CD4-positive, CD25-positive, alpha-beta regulatory T cell (primary cell): ENCODE measurements at regions not wholly inside any gene's neighbourhood (a gene's known extent, or its start where the extent isn't known, plus 50 kb on each side); places are given as distances from the start of the nearest gene placed in this dataset.

Experiments
- ATAC-seq, 2 donors: fragments of 150-1000 bp; cut with Tn5 transposase; one replicate each; pipeline ENCODE4 v1.10.0; 2021; ENCODE audit warnings: low read depth in 2 of 2, moderate number of reproducible peaks in 2 of 2, moderate library complexity in 1 of 2
- DNase-seq, 3 donors: peaks; one replicate each; pipeline versions ENCODE4 v3.0.0 to v3.0.0-alpha.2; 2012 to 2022; ENCODE audit warnings: mixed read lengths in 1 of 3
- H3K27ac ChIP-seq: one replicate; pipeline ENCODE4 v1.7.0; 2013; ENCODE audit warnings: mild to moderate bottlenecking, low read length; ENCODE audit not compliant: insufficient read depth, poor library complexity, severe bottlenecking
- H3K27me3 ChIP-seq: one replicate; pipeline ENCODE4 v1.7.0; 2013; ENCODE audit warnings: low read length; ENCODE audit not compliant: control insufficient read depth, insufficient read depth
- H3K36me3 ChIP-seq: one replicate; pipeline ENCODE4 v1.7.0; 2013; ENCODE audit warnings: mild to moderate bottlenecking, low read length, moderate library complexity; ENCODE audit not compliant: control insufficient read depth, insufficient read depth
- H3K4me1 ChIP-seq: 2 replicates; pipeline ENCODE4 v1.7.0; 2013; ENCODE audit warnings: mild to moderate bottlenecking, low read length; ENCODE audit not compliant: insufficient read depth, control insufficient read depth, poor library complexity, severe bottlenecking
- H3K4me3 ChIP-seq: one replicate; pipeline ENCODE4 v1.7.0; 2013; ENCODE audit warnings: low read depth, mild to moderate bottlenecking, low read length, moderate library complexity
- H3K9me3 ChIP-seq, 2 experiments: 1 replicate in 1 of 2; 2 replicates in 1 of 2; pipeline ENCODE4 v1.7.0; 2013; ENCODE audit warnings: low read length in 2 of 2, mild to moderate bottlenecking in 1 of 2, moderate library complexity in 1 of 2; ENCODE audit not compliant: control insufficient read depth in 2 of 2
- H3K27ac Mint-ChIP-seq, 3 donors: one replicate each; pipeline ENCODE4 v1.8.0; 2020 to 2022; ENCODE audit warnings: mild to moderate bottlenecking in 3 of 3, mixed read lengths in 3 of 3, moderate library complexity in 2 of 3
- H3K27me3 Mint-ChIP-seq: one replicate; pipeline ENCODE4 v1.8.0; 2022; ENCODE audit warnings: mild to moderate bottlenecking, mixed read lengths
- H3K36me3 Mint-ChIP-seq: one replicate; pipeline ENCODE4 v1.8.0; 2020; ENCODE audit warnings: mixed read lengths
- H3K4me1 Mint-ChIP-seq, 4 donors: one replicate each; pipeline ENCODE4 v1.8.0; 2020 to 2022; ENCODE audit warnings: mixed read lengths in 4 of 4, mild to moderate bottlenecking in 1 of 4
- H3K4me3 Mint-ChIP-seq, 4 donors: one replicate each; pipeline ENCODE4 v1.8.0; 2020 to 2022; ENCODE audit warnings: mild to moderate bottlenecking in 4 of 4, mixed read lengths in 4 of 4, moderate library complexity in 3 of 4
- H3K9me3 Mint-ChIP-seq, 7 donors: one replicate each; pipeline ENCODE4 v1.8.0; 2020 to 2022; ENCODE audit warnings: mixed read lengths in 7 of 7, mild to moderate bottlenecking in 3 of 7, moderate library complexity in 2 of 7

DNA sequence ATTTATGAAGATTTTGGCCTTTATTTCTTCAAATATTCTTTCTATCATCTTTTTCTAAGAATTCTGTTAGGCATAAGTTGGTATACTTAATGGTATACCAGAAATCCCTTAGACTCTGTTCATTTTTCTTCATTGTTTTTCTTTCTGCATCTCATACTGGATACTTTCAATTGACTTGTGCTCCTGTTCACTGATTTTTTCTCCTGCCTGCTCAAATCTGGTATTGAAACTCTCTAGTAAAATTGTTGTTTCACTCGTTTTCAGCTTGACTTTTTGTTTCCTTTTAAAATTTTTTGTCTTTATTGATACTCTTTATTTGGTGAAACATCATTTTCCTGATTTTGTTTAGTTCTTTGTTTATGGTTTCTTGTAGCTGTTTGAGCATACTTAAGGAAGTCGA is 243.2 kb downstream of the TRIB2 start:
- H3K9me3 ChIP-seq: no peaks in the 10 kb centered on the region
- Mint-ChIP-seq H3K4me3 (no peak overlapping the region), H3K9me3 (peaks cover 0 to 9% (median 3%) of the 10 kb centered on the region in 7 donors), H3K27ac (no peak overlapping the region), H3K4me1 (peaks cover 0 to 5% (median 1%) of the 10 kb centered on the region in 4 donors), H3K36me3 (no peaks in the 10 kb centered on the region), H3K27me3 (peaks cover 43% of the 10 kb centered on the region)
- H3K4me1 ChIP-seq: peaks cover 2% of the 10 kb centered on the region
- H3K36me3 ChIP-seq: no peaks in the 10 kb centered on the region
- peaks cover 5% of the 10 kb centered on the region for H3K27me3 ChIP-seq
- DNase-seq: no peak
- H3K4me3 ChIP-seq: no peak overlapping the region
- H3K27ac ChIP-seq: no peak overlapping the region
- no peak for ATAC-seq

DNA sequence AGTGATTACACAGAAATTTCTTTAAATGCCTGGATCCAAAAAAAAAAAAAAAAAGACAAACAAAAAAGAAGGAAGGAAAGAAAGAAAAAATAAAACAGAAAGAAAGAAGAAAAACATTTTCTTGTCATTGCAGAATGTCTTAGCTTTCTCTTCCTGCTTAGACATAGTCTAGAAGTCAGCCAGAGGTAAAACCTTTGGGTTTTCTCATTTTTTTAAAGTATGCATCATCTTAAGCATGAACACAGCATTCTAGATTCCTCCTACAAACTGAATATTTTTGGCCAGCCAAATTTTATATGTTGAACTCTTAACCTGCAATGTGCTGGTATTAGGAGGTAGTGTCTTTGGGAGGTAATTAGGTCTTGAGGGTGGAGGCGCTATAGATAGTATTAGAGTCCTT is 243.9 kb downstream of the TRIB2 start:
- DNase-seq: no peak
- peaks cover 5% of the 10 kb centered on the region for H3K27me3 ChIP-seq
- H3K36me3 ChIP-seq: no peaks in the 10 kb centered on the region
- H3K27ac ChIP-seq: no peak overlapping the region
- H3K36me3 Mint-ChIP-seq: no peaks in the 10 kb centered on the region
- no peak overlapping the region for H3K4me3 ChIP-seq
- H3K4me3 Mint-ChIP-seq: no peak overlapping the region
- peaks cover 0 to 9% (median 3%) of the 10 kb centered on the region in 7 donors for H3K9me3 Mint-ChIP-seq
- no peaks in the 10 kb centered on the region for H3K9me3 ChIP-seq
- peaks cover 38% of the 10 kb centered on the region for H3K27me3 Mint-ChIP-seq
- peaks cover 9% of the 10 kb centered on the region for H3K4me1 ChIP-seq
- peaks cover 4 to 12% (median 7%) of the 10 kb centered on the region in 4 donors for H3K4me1 Mint-ChIP-seq
- H3K27ac Mint-ChIP-seq: no peak overlapping the region
- ATAC-seq: no peak

DNA sequence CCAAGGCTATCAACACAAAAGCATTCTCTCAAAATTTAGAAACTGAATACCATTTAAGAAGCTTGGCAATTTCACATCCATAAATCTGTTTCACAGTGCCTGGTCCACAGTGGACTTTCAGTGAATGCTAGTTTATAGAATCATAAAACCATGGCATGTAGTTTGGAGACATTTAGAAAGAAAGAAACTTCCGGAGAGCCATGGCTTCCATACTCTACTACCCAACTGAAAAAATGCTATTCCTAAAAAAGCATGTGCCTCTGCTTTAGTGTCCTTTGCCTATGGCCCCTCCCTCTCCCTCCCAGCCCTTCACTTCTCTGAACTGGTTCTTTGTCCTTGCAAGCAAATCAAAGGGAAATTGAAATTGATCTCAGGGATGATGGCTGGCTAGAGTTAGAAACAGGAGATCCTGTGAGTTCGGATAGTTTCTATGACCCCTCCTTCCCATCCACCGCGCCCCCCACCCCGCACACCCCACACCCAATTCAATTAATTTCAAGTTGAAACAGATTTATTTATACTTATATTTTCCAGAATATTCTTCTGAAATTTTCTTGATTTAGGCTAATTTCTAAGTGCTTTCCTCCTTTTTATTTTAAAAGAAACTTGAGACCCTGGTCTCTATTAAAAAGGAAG is 248.3 kb downstream of the TRIB2 start:
- Histone ChIP-seq H3K9me3 (no peaks in the 10 kb centered on the region), H3K27ac (no peak overlapping the region), H3K4me1 (peaks cover 15% of the 10 kb centered on the region), H3K36me3 (no peaks in the 10 kb centered on the region), H3K4me3 (peak overlapping the region; percentile 57), H3K27me3 (peaks cover 3% of the 10 kb centered on the region)
- DNase-seq: peak in 1 of 3 donors; percentile 11
- peak in 1 of 2 donors; percentile 6 for ATAC-seq
- Mint-ChIP-seq H3K4me1 (peaks cover 7 to 28% (median 18%) of the 10 kb centered on the region in 4 donors), H3K27me3 (peaks cover 21% of the 10 kb centered on the region), H3K4me3 (peak overlapping the region in 1 of 4 donors; percentile 5), H3K27ac (peak overlapping the region in 2 of 3 donors; percentile 7 to 88), H3K9me3 (peaks cover 0 to 4% (median 2%) of the 10 kb centered on the region in 7 donors), H3K36me3 (no peaks in the 10 kb centered on the region)

DNA sequence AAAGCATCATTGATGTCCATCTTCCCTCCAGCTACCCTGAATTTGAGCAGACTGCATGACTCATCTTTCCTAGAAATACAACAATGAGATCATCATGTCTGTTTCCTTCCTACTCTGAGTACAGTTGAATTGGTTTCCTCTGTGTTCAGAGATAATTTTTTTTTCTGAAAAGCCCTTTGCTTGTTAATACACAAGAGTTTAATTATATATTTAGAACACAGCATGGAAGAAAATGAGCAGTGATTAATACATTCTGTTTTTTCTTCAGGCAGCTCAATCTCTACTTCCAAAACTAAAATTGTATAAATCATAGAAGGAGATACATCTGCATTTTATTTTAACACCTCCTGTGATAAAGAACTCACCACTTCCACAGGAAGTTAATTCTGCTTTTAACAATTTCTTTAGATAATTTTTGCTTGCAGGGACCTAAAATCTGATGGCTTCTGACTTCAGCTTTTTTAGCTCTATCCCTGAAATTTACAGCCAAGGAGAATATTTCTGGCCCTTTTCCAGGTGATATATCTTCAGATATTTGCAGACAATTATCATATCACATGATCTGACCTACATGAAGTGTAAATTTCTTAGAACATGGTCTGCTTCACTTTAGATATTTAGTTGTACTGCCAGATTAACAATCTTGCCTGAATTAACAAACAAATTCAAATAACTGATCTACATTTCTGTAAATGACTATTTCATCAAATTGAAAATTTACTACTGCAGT is 249.0 kb downstream of the TRIB2 start:
- H3K27ac Mint-ChIP-seq: peak overlapping the region in 2 of 3 donors; percentile 7 to 88
- peaks cover 14% of the 10 kb centered on the region for H3K27me3 Mint-ChIP-seq
- H3K9me3 Mint-ChIP-seq: peaks cover 0 to 3% (median 0%) of the 10 kb centered on the region in 7 donors
- H3K36me3 ChIP-seq: no peaks in the 10 kb centered on the region
- H3K27ac ChIP-seq: no peak overlapping the region
- H3K4me1 ChIP-seq: peaks cover 15% of the 10 kb centered on the region
- H3K36me3 Mint-ChIP-seq: no peaks in the 10 kb centered on the region
- H3K4me3 Mint-ChIP-seq: peak overlapping the region; percentile 1 to 68 (median 20)
- ATAC-seq: peak; percentile 89 to 92
- DNase-seq: peak in 2 of 3 donors; percentile 15 to 84
- H3K4me3 ChIP-seq: peak overlapping the region; percentile 57
- H3K27me3 ChIP-seq: peaks cover 3% of the 10 kb centered on the region
- H3K9me3 ChIP-seq: no peaks in the 10 kb centered on the region
- peaks cover 7 to 28% (median 18%) of the 10 kb centered on the region in 4 donors for H3K4me1 Mint-ChIP-seq

DNA sequence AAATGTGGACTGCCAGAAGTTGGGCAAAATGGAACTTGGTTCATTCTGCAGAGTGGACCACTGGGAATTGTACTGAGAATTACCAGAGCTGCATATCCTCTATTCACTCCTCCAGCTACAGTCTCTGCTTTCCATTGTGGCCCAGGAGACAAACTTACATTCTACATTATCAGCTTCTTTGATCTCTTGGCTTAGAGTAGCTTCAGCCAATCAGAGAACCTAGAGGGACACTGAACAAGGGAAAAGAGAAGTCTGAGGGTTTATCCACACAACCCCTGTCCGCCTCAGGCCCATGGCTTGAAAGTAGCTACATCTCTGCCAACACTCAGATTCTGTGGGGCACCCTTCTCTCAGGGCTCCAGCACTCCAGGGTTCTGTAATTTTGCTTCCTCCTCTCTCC is 251.1 kb downstream of the TRIB2 start:
- Mint-ChIP-seq H3K4me1 (peaks cover 7 to 28% (median 18%) of the 10 kb centered on the region in 4 donors), H3K9me3 (peaks cover 0 to 4% (median 0%) of the 10 kb centered on the region in 7 donors), H3K36me3 (no peaks in the 10 kb centered on the region), H3K27ac (no peak overlapping the region), H3K4me3 (no peak overlapping the region), H3K27me3 (peaks cover 6% of the 10 kb centered on the region)
- ATAC-seq (no peak), DNase-seq (no peak)
- H3K4me1 ChIP-seq: peaks cover 15% of the 10 kb centered on the region
- no peaks in the 10 kb centered on the region for H3K9me3 ChIP-seq
- H3K36me3 ChIP-seq: no peaks in the 10 kb centered on the region
- no peak overlapping the region for H3K27ac ChIP-seq
- no peak overlapping the region for H3K4me3 ChIP-seq
- no peaks in the 10 kb centered on the region for H3K27me3 ChIP-seq

DNA sequence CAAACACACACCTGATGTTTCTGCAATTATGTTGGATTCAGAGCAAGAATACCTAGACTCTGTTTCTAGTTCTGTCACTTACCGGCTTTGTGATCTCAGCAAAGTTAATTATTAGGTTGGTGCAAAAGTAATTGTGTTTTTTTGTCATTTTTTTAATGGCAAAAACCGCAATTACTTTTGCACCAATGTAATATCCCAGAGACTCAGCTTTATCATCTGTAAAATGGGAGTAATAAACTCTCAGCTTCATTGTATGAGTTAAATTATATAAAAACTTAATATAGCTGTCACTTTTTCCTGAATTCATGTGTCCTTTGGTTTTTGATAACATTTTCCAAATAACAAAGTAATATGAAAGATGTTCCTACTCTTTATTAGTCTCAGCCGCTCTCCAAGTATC is 251.7 kb downstream of the TRIB2 start:
- H3K27ac ChIP-seq: no peak overlapping the region
- H3K4me3 ChIP-seq: no peak overlapping the region
- DNase-seq (no peak), ATAC-seq (no peak)
- H3K27me3 ChIP-seq: no peaks in the 10 kb centered on the region
- peaks cover 15% of the 10 kb centered on the region for H3K4me1 ChIP-seq
- H3K9me3 ChIP-seq: no peaks in the 10 kb centered on the region
- H3K27ac Mint-ChIP-seq: no peak overlapping the region
- H3K27me3 Mint-ChIP-seq: peaks cover under 1% of the 10 kb centered on the region
- peaks cover 7 to 28% (median 18%) of the 10 kb centered on the region in 4 donors for H3K4me1 Mint-ChIP-seq
- no peaks in the 10 kb centered on the region for H3K36me3 Mint-ChIP-seq
- no peaks in the 10 kb centered on the region for H3K36me3 ChIP-seq
- H3K9me3 Mint-ChIP-seq: peaks cover 0 to 4% (median 0%) of the 10 kb centered on the region in 7 donors
- no peak overlapping the region for H3K4me3 Mint-ChIP-seq

DNA sequence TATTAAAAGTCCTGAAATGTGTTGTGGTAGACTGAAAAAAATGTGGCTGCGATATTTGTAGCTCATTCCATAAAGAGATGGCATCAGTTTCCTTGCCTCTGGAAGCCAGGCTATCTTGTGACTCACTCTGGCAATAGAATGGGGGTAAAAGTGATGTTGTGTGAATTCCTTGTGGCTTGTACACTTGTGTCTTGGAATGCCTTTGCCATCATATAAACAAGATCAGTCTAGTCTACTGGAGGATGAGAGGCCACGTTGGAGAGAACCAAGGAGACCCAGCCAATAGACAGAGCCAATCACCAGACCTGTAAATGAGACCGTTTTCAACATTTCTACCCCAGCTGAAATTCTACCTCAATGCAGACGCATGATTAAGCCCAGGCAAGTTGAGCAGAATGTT is 254.1 kb downstream of the TRIB2 start:
- peaks cover 0 to 8% (median 3%) of the 10 kb centered on the region in 7 donors for H3K9me3 Mint-ChIP-seq
- Histone ChIP-seq H3K27ac (no peak overlapping the region), H3K9me3 (no peaks in the 10 kb centered on the region), H3K4me3 (no peak overlapping the region), H3K27me3 (no peaks in the 10 kb centered on the region), H3K4me1 (peaks cover 3% of the 10 kb centered on the region), H3K36me3 (no peaks in the 10 kb centered on the region)
- no peak for ATAC-seq
- no peak overlapping the region for H3K27ac Mint-ChIP-seq
- no peak overlapping the region for H3K4me3 Mint-ChIP-seq
- peaks cover 3 to 16% (median 7%) of the 10 kb centered on the region in 4 donors for H3K4me1 Mint-ChIP-seq
- H3K36me3 Mint-ChIP-seq: no peaks in the 10 kb centered on the region
- DNase-seq: no peak
- H3K27me3 Mint-ChIP-seq: peaks cover 9% of the 10 kb centered on the region
